ENCODE measurements at regions not wholly inside any gene's neighbourhood (a gene's known extent, or its start where the extent isn't known, plus 50 kb on each side); places are given as distances from the start of the nearest gene placed in this dataset.
A peak's percentile ranks its signal among the peaks of the same experiment; 100 is the strongest.

DNA sequence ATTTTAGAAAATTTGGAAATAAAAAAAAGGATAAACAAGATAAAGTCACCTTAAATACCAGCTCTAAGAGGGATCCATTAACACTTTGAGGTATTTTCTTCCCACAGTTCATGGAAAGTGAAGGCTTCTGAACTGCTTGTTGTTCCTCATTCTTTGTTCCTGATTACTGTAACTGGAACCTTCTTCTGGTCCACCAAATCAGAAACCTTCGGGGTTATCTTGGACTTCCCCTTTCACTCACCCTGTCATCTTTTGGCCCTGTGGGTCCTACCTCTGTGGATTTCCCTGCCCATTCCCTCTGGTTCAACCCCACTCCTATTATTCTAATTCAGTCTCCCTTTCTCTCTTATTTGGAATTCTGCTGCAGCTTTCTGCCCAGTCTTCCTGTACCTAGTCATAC is 116.5 kb upstream of the PRPS1L1 start:
- ChIA-PET SMC1A (ENCODE audit: uncharacterized antibody, unreplicated experiment) (no interaction called here), POLR2A (no interaction called here), CTCF (interaction anchor here (0.6 kb wide), 1 partner anchor 411 kb away, joined by 3 read pairs; no protein-coding TSS in a partner anchor), RAD21 (ENCODE audit: unreplicated experiment) (no interaction called here)
- Histone ChIP-seq H3K4me2 (ENCODE audit: control insufficient read depth, insufficient read depth) (no peak overlapping the region), H3K36me3 (ENCODE audit: control insufficient read depth in 2 of 2, insufficient read depth in 2 of 2, low read length in 1 of 2) (no peaks in the 10 kb centered on the region), H2AFZ (ENCODE audit: control insufficient read depth, low read depth, low read length) (no peak overlapping the region), H3K79me2 (ENCODE audit: control insufficient read depth, insufficient read depth, low read length) (no peaks in the 10 kb centered on the region), H4K20me1 (ENCODE audit: control insufficient read depth, insufficient read depth) (no peaks in the 10 kb centered on the region), H3K27ac (ENCODE audit: control insufficient read depth, insufficient read depth) (no peak overlapping the region), H3K9ac (ENCODE audit: control insufficient read depth, insufficient read depth, low read length) (no peak overlapping the region), H3K4me1 (ENCODE audit: control insufficient read depth, insufficient read depth, low read length) (no peaks in the 10 kb centered on the region), H3K9me3 (replicated peaks; ENCODE audit: control insufficient read depth, insufficient read depth, low read length) (no peaks in the 10 kb centered on the region), H3K4me3 (no peak overlapping the region), H3K27me3 (replicated peaks in 1 of 2; ENCODE audit: control insufficient read depth in 2 of 2, insufficient read depth in 2 of 2, low read length in 1 of 2) (no peaks in the 10 kb centered on the region)
- TF ChIP-seq SPI1 (IDR thresholded peaks at IDR 0.05; ENCODE audit: borderline replicate concordance, insufficient read depth, low read depth, low read length): peak; percentile 70
- TF ChIP-seq, protein P1, sequence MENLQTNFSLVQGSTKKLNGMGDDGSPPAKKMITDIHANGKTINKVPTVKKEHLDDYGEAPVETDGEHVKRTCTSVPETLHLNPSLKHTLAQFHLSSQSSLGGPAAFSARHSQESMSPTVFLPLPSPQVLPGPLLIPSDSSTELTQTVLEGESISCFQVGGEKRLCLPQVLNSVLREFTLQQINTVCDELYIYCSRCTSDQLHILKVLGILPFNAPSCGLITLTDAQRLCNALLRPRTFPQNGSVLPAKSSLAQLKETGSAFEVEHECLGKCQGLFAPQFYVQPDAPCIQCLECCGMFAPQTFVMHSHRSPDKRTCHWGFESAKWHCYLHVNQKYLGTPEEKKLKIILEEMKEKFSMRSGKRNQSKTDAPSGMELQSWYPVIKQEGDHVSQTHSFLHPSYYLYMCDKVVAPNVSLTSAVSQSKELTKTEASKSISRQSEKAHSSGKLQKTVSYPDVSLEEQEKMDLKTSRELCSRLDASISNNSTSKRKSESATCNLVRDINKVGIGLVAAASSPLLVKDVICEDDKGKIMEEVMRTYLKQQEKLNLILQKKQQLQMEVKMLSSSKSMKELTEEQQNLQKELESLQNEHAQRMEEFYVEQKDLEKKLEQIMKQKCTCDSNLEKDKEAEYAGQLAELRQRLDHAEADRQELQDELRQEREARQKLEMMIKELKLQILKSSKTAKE (IDR thresholded peaks at IDR 0.05; ENCODE audit: low read depth, poor library complexity, severe bottlenecking): no peak
- no peak for TF ChIP-seq FOXK2 (IDR thresholded peaks at IDR 0.05)
- TF ChIP-seq, protein P2, sequence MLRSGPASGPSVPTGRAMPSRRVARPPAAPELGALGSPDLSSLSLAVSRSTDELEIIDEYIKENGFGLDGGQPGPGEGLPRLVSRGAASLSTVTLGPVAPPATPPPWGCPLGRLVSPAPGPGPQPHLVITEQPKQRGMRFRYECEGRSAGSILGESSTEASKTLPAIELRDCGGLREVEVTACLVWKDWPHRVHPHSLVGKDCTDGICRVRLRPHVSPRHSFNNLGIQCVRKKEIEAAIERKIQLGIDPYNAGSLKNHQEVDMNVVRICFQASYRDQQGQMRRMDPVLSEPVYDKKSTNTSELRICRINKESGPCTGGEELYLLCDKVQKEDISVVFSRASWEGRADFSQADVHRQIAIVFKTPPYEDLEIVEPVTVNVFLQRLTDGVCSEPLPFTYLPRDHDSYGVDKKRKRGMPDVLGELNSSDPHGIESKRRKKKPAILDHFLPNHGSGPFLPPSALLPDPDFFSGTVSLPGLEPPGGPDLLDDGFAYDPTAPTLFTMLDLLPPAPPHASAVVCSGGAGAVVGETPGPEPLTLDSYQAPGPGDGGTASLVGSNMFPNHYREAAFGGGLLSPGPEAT (IDR thresholded peaks at IDR 0.05; ENCODE audit: low read depth): 0 out of 2 replicates have a peak, but pooled peaks have one; percentile 19
- TF ChIP-seq RB1 (IDR thresholded peaks at IDR 0.05; ENCODE audit: borderline replicate concordance): no peak
- TF ChIP-seq RUNX3 (IDR thresholded peaks at IDR 0.05; ENCODE audit: low read length): peak; percentile 43; the same call in 1 of the 2 replicates
- TF ChIP-seq CEBPB (IDR thresholded peaks at IDR 0.05; ENCODE audit: borderline replicate concordance in 1 of 2, low read depth in 2 of 2, low read length in 2 of 2): no peak
- ATAC-seq (peak; percentile 82), DNase-seq (ENCODE audit: low read depth, low spot score) (peak; percentile 4), FAIRE-seq (peak; percentile 71)
- WGBS (ENCODE audit: insufficient coverage, insufficient replicate concordance, low lambda C conversion rate, missing lambda C conversion rate): 0% methylated on average over 1 of the region's 1 CpG
- intact Hi-C loops (cut with micrococcal nuclease; ENCODE audit: unreplicated experiment) (no loop called here), in situ Hi-C loops (cut with MboI) (no loop called here)
- no TSS peak for BruUV-seq (replicated peaks)
